Suppressor macrophage treated with lipopolysaccharide for 4 hours (primary cell): ENCODE measurements at regions not wholly inside any gene's neighbourhood (a gene's known extent, or its start where the extent isn't known, plus 50 kb on each side); places are given as distances from the start of the nearest gene placed in this dataset.
"Not testable (repeated sequence)": the region's sequence is repeated elsewhere in the genome, so short reads cannot be mapped to it uniquely, and the experiment has no call there.

ENCODE experiments used
- DNase-seq: peaks from one replicate; pipeline ENCODE4 v3.0.0-alpha.2; 2020

DNA sequence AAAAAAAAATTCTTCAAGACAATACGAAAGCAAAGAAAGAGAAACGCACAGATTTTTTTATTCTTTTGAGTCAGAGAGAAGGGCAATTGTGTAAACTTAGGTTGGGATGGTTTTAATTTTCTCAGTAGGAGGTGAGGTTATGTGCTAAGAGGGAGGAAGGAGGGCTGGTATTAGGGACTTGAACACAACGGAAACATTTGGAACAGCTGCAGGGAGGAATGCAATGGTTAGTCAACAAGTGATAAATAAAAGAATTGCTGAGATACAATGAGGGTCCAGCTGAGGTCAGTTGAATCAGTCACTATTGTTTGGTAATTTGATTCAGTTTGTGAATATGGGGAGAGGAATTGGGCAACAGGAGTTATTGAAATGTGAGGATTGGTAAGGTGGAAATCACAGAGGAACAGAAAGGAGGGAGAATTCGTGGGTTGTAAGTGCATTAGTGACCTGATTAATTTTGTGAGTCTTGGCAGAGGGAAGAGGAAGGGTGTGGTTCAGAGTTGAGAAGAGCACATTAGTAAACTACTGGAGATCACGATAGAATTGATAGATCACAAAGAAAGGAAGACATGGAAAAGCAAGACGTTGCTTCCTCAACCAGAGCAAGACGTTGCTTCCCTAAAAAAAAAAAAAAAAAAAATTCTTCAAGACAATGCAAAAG, 499.5 kb upstream of the SPRY2 start:
- no peak for DNase-seq

DNA sequence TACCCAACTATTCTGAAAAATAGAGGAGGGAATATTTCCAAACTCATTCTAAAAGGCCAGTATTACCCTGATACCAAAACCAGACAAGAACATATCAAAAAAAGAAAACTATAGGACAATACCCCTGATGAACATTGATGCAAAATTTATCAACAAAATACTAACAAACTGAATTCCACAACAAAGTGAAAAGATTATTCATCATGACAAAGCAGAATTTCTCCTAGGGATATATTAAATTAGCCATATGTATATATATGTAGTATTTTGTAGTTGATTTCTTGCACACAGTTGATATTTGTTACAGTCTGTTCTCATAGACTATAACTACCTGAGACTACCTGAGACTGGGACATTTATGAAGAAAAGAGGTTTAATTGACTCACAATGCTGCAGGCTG, 495.0 kb upstream of the SPRY2 start:
- no peak for DNase-seq

DNA sequence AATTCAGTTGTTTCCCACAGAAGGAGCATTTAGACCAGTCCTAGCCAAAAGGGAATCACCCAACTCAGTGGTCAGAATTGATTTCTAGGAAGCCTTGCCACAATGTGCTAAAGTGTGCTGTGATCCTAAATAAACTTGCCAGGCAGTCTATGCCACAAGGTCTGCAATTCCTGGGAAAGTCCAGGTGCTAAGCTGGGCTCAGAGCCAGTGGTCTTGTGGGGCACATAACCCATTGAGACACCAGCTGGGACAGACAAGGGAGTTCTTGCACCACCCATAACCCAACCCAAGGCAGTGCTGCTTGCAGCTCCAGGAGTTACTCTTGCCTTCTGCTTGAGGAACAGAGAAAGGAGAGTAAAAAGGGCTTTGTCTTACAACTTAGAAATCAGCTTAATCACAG, 489.5 kb upstream of the SPRY2 start:
- no peak for DNase-seq

DNA sequence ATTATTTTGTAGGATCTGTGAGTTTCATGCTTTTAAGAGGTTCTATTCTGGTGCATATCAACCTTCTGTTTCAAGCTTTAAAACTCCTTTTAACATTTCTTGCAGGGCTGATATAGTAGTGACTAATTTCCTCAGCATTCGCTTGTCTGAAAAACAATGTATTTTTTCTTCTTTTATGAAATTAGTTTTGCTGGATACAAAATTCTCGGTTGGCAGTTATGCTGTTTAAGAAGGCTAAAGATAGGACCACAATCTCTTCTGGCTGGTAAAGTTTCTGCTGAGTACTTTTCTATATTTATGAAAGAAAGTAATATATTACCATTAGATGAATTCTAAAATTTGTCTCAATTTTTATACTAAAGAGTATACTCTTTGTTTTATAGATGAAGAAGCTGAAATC, 487.8 kb upstream of the SPRY2 start:
- no peak for DNase-seq

DNA sequence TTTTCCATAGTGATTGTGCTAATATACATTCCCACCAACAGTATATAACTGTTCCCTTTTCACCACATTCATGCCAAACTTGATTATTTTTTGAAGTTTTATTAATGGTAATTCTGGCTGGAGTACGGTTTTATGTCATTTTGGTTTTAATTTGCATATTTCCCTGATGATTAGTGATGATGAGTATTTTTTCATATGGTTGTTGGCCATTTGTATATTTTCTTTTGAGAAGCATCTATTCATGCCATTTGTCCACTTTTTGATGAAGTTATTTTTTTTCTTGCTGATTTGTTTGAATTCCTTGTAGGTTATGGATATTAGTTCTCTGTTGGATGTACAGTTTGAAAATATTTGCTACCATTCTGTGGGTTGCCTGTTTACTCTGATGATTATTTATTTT, 484.4 kb upstream of the SPRY2 start:
- DNase-seq, result no peak

DNA sequence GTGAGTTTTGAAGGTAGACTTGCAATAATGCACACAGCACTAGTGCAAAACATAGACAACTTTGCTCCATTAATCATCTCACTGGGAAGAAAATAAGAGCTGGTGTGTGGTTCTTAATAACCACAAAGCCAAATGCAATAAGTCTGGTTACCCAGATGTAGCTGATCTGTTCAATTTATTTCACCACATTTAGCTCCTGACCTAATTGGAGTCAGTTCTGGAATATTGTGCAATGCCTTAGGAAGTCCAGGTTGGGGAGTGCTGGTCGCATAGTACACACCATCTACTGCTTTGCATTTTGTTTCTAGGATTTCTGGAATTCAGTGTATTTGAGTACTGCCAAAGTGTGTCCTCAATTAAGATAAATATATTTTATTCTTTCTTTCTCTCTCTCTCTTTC, 483.3 kb upstream of the SPRY2 start:
- DNase-seq, result no peak

DNA sequence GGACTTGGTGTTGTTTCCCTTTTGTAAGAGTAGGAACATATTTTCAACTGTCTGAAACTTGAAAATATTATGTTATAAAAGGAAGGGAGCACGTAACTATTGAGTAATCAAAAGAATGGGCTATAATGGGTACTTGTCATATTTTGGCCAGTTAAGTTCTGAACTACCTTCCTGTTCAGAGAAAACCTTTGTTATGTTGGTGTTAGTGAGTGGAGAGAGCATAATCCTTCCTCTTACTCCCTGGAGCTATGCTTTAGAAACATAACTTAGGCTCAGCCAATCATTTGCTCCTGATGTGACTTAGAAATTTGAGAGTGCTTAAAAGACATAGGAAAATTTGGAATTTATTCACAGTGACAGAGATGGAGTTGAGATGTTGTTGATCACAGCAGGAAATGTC, 482.5 kb upstream of the SPRY2 start:
- no peak for DNase-seq

DNA sequence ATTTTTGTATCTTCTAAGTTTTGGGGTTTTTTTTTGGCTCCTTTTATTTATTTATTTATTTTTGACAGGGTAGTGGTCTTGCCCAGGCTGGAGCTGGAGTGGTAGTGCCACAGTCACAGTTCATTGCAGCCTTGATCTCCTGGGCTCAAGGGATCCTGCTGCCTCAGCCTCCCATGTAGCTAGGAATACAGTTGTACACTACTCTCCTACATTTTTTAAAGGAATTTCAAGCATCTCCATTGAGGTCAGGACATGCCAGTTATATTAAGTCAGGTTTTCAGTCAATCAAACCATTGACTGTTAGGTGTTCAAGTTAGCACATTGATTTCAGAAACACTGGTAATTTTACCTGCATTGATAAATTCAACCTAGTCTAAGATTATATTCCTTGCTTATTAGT, 480.5 kb upstream of the SPRY2 start:
- DNase-seq, result no peak

DNA sequence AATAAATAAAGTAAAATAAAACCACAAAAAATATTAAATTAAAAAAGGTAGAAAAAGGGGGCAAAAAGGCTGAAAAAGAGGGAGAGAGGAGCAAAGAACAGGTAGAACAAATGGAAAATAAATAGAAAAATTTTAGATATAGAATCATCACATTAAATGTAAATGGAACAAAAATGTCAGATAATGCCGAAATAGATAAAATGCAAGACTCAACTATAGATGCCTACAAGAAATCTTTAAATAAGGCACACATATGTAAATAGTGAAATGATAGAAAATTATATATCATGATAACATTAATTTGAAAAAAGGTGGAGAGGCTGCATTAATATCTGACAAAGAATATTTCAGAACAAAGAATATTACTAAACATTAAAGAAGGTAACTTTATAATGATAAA, 477.1 kb upstream of the SPRY2 start:
- no peak for DNase-seq

DNA sequence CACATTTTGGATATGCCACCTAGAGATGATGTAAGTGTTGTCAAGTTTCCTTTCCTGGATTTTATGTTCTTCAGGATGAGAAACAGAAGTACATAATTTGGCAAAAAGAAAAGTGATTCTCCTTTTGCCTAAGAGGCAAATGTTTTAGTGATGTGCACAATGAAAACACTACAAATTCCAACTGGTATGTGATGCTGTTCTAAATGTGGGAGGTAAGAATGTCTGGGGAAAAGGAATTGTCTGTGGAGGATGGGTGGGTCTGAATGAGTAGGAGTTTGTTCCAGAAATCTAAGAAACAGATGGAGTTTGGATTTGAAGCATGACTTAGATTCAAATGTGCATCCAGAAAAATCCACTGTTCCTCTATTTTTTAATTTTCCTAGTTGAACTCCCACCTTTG, 473.6 kb upstream of the SPRY2 start:
- DNase-seq, result no peak

DNA sequence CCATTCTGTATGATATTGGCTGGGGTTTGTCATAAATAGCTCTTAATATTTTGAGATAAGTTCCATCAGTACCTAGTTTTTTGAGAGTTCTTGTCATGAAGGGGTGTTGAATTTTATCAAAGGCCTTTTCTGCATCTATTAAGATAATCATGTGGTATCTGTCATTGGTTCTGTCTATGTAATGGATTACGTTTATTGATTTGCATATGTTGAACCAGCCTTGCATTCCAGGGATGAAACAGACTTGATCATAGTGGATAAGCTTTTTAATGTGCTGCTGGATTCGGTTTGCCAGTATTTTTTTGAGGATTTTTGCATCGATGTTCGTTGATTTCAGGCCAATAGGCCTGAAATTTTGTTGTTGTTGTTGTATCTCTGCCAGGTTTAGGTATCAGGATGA, 469.4 kb upstream of the SPRY2 start:
- not testable (repeated sequence) for DNase-seq

DNA sequence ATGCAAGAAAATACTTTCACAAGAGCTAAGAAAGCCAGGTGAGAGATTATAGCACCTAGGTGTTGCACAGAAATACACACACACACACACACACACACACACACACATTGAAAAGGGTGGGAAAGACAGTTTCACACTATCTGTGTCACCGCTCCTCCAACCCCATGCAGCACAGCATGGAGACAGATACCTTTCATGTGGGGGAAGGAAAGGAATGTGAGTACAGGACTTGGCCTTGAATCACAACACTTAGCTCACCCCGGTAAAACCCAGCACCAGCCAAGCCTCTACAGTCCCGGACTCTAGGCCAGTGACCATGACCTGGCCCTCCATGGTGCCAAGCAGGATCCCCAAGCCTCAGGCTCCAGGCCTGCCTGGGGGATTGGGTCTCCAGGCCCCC, 462.0 kb upstream of the SPRY2 start:
- DNase-seq, result no peak

DNA sequence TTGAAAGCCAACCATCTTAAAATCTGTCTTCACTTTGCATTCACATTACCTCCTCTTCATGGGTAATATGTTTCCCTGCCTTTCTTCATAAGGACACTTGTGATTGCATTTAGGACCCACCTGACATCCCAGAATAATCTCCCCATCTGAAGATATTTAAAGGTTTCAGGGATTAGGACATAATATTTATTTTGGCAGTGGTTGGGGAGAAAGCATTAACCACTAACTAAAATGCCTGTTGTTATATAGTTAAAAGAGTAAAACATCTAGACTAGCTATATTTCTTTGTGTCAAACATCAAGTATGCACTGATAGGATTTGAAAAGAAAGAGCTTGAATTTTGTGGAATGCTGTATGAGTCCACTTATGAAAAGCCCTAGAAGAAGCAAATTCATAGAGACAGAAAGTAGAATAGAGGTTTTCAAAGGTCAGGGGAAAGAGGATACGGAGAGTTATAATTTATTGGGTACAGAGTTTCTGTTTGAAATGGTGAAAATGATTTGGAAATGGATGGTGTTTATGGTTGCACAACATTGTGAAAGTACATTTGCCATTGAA, 457.7 kb upstream of the SPRY2 start:
- no peak for DNase-seq

DNA sequence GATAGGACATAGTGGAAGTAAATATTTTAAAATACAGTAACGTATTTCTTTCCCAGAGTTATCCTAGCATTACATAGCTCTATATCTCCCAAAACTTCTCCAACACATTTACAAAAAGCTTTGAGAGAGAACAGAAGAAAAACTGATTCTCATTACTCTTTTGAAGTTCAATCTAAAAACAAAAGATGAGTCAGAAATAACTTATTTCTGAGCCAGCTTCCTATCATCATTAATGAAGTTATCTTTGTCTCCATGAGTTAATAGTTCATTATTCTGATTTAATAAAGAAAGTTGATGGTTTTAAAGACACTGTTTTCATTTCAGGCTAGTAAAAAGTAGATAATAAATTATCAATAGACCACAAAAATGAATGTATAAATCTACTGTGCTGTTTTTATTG, 446.7 kb upstream of the SPRY2 start:
- no peak for DNase-seq

DNA sequence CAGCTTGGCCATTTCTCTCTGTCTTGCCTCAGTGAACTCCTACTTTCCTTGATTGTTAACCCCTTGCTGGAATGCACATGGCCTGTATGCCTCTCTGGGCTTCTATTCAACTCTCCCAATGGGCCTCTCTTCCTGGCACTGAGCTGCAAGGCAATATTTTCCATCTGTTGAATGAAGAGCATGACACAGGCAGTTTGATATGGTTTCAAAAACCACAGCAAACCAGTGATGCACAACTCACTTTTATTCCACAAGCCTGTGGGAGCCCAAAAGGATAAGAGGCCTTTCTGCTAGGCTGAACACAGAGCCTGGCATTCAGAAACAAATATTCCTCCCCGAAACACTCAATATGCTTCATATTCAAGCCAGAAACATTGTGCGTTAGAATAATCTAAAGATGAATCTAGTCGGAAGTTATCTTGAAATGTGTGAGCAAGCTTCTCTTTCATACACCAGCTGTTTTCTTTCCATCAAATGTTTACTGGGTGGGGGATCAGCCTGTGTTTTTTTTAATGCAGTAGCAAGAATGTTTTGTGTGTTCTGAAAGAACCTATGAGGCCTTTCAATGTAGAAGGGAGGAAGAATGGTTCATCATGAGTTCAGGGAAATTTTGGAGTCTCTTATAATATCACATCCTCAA, 443.1 kb upstream of the SPRY2 start:
- DNase-seq, result no peak

DNA sequence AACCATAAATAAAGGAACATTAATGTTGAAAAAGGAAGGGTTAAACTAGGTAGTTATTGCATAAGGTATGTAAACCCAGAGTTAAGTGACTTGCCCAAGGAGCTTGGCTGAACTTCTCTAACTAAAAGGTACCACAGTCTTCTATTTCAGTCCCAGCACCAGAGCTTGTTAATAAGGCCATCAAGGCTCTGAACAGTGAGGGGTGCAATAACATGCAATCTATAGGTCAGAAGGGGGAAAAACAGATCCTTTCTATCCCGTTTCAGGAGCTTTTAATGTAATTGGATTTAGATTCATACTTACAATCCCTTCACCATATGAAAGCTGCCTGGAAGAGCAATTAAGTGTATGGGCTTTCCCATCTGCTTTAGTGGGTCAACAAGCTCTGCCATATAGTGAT, 441.5 kb upstream of the SPRY2 start:
- DNase-seq, result no peak

DNA sequence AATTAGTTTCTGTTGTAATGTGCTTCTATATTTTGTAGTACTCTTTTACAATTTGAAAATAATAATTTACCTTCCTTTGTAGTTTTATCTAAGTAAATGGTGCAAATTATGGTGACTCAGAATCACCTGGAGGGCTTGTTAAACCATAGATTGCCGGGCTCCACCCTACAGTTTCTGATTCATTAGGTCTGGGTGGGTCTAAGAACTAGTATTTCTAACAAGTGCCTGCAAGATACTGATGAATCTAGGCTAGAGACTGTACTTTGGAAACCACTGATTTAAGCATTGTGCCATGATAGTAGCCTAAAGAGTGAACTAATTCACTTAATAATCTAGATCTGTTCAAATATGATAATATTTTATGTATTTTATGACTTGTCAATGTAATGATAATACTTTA, 437.4 kb upstream of the SPRY2 start:
- DNase-seq, result no peak

DNA sequence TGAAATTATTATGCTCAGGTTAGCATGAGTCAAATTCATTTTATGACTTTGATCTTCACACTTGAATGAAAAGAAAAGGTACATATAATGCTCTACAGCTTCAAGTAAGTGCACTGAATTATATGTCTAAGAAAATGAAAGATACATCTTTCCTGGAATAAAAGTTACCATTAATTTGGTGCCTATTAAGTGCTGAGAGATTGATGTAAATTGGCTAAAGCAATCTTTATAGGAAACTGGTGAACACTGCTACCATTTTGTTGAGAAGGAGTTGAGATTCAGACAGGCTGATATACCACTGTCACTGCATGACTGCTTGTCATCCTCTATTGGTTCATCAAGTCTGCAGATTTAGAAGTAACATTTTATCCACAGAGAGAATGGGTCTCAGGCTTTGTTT, 416.8 kb upstream of the SPRY2 start:
- no peak for DNase-seq

DNA sequence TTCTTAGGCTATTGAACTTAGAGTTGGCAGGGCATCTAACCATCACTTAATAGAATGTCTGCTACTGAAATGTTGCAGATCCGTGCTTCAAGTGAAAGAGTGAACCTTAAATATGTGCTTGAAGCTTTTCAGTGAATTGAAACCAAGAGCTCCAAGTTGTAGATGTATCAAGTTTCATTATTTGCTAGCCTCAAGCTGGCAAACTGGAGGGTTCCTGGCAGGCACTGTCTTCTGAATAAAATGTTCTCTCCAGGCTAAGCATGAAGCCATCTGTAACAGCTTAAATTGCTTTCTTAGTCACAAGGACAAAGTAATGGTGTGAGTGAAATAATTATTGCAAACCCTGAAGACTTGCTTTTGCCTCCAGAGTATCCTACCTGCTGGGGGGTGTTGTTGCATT, 415.0 kb upstream of the SPRY2 start:
- no peak for DNase-seq

DNA sequence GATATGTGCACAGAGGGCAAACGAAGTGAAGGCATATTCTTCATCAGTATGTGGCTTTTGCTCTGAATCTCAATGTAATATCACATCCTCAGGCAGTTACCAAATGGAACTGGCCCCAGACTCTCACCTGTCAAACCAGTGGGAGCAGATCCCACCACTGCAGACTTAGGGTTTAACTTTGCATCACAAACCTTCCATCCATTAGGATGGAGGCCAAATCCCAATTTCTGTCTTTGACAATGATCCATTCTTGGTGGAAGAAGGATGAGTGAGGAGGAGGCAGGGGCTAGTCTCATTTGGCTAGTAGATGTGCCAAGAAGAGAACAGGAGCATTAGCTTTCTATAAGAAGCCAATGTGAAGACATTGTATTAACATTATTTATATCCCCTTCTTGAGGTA, 413.5 kb upstream of the SPRY2 start:
- no peak for DNase-seq

DNA sequence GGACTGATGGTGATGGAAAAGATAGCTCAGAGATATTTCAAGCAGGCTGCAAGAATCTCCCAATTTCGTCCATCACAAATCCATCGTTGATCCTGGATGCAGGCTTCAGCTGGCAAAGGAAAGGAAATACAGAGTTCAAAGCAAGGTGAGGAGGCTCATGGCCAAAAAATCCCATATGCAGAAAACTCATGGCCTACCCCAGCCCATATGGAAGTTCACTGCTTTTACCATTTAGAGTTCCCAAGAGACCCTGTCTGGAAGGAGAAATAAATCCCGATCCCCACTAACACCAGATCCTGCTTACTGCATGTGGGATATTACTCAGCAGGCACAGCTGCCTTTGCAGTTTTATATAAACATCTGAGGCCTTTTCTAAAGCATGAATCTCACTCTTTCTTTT, 412.9 kb upstream of the SPRY2 start:
- no peak for DNase-seq

DNA sequence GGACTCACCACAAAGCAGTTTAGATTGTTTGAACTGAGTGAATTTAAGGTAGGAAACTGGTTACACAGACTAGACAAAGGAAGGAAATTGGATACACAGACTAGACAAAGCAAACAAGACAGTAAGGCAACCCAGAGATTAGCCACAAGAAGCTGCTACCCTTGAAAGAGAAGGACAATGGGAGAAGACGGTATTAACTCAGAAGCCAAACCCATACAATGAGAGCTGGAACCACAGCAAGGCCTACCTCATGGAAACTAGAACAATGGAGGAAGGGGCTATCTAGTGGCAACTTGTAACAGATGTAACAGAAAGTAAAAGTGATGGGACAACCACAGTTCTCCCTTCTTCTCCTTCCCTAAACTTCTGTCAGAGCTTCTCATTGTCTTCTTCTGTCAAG, 410.9 kb upstream of the SPRY2 start:
- DNase-seq, result no peak

DNA sequence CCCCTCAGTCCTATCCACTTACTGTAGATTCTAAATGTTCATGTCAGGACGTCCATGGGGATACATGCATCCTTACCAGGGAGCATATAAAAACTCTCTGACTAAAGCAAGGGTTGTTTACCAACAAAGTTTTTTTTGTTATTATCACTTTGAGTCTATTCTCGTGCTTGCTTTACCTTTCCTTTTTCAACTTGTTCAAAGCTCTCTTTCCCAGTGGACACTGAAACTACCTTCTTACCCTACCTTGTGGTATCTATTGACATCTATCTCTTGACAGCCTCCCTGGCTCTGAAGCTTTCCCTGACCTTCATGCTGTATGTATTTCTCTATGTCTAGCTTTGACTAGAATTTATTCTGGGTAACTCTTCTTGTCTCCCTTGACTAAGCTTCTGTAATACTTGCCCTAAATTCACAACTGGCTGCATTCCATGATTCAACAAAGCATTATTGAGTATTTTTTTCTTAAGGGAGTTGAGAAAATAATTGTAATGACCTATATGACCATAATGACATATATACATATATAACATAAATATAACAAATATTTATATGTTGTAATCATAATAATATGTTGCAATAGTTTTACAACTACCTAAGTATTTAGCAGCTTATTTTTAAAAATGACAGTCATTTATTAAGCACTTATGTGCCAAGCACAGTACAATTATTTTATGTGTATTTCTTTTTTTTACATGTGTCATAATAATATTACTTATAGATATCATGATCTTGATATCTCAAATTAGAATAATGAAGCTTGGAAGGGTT, 403.4 kb upstream of the SPRY2 start:
- no peak for DNase-seq

DNA sequence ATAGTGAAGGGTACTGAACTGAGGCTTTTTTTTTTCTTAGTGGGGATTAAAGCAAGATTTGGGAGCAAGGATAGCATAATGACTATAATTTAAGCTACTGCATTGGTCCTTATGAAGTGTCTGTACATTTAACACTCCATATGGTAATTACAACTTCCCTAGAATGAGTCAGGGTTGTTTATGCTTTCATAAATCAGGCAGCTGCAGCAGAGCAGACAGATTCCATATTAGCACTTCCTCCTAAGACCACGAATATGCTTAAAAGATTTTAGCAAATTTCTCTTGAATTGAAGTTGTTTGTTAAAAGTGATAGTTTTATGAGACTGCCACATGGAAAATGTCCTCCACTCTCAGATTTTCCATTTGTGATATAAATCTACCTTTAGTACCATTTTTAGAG, 401.1 kb upstream of the SPRY2 start:
- DNase-seq, result no peak
